Embryonic facial prominence (tissue), 1 donor: ENCODE measurements at regions not wholly inside any gene's neighbourhood (a gene's known extent, or its start where the extent isn't known, plus 50 kb on each side); places are given as distances from the start of the nearest gene placed in this dataset.
"Not testable (repeated sequence)": the region's sequence is repeated elsewhere in the genome, so short reads cannot be mapped to it uniquely, and the experiment has no call there.

Experiments used
- DNase-seq: peaks from one replicate; pipeline ENCODE4 v3.0.0-alpha.2; 2016; ENCODE audit errors: extremely low spot score

GRCh38 chr14:97943619-97944018, 1146.4 kb downstream of the VRK1 start:
- no peak for DNase-seq

DNA sequence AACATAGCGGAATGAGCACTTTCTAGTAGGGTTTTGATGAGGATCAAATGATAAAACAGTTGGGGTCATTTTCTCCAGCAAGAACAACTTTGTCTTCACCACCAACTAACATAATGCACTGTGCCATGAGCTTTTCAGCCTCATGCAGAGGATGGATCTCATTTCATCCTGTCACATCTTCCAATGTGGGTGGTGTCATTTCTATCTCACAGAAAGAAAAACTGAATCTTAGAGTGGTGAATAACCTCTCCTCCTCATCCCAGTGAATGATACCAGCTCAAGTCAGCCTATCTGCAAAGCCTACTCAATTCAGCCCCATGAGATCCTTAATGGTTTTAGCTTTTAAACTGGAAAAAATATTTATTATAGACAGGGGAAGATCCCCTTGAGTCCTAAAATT, 1147.2 kb downstream of the VRK1 start:
- DNase-seq = no peak

- no peak for DNase-seq
Observed at GRCh38 chr14:97945631-97946030, 1148.4 kb downstream of the VRK1 start.

DNA sequence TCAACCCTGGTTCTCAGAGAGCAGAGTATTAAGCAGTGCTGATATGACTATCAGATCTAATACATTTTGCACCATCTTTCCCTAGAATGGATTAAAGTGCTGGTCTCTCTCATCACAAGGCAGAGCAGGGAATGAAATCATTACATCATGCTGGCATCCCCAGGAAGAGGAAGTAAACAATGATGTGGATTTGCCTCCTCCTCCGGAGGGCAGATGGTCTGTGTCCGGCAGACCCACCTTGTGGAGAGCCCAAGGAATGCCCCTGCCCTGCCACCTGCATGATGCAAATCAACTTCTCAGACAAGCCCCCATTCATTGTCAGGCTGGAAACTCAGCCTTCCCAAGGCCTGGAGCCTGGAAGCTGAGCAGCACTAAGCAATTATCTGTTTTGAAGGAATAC, 1149.1 kb downstream of the VRK1 start:
- DNase-seq = no peak

DNA sequence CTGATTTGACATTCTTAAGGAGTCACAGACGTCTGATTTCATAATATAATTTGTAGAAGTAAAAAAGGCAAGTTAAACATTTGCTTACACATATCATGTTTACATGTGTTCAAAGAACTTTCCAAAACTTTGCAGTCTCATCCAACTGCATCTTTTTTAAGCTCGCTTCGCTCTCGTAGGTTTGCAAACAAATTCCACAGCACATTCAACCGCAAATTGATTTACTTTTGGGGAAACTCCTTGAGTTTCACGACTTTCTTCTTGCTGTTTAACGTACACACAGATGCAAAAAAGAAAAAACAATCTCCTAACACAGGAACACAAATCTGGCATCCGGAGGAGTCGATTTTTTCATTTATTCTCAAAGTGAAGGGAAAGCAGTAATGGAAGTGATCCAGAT, 1149.5 kb downstream of the VRK1 start:
- peak; percentile 7 for DNase-seq

DNA sequence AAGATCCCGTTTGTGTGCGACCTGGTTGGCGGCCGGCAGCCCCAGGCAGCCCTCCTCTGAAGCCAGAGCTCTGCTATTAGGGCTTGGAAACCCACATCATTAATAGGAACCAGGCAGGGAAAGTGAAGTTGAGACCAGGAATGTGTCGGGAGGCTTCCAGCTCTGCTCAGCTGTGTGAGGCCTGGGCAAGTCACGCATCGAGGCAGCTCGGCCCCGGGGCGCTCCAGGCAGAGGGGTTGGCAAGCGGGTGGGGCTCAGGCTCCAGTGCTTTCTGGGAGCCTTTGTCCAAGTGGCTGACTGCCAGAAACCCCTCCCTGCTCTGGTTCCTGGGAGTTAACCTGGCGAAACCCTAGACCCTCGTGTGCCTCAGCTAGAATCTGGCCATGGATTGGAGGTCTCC, 1151.7 kb downstream of the VRK1 start:
- DNase-seq = no peak

DNA sequence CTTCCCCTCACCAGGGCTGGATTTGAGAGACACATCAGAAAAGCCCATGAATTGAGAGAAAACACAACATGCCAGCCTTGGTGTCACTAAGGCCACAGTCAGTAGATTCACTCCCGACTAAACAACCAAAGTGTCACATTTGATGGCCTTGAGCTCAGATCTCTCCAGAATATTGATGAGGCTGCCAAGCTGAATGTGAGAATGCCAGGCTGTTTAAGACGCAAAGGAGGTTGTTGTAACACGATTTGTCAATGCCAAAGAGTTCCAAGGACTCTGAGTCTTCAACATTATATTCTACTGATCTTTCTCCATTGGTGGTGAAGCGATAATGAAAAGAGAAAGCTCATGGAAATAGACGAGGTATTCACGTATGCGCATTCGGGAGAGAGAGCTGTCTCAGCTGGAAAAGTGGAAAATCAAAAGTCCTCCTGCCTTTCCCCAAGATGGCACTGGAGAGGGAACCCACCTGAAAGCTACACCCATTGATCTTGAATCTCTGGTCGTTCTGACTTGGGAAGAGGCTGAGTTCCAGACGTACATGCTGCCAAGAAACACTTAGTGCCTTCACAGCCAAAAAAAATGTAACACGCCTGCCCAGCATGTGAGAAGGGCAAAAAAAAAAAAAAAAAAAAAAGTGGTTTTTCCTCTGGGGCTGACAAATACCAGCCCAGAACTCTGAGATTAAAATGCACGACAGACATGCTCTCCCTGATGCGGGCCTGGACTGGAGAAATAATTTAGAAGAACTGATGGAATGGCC, 1159.6 kb downstream of the VRK1 start:
- DNase-seq = no peak

- DNase-seq = no peak
Observed at GRCh38 chr14:97959251-97959650, 1162.1 kb downstream of the VRK1 start.

GRCh38 chr14:97960436-97960835, 1163.3 kb downstream of the VRK1 start:
- DNase-seq = no peak

DNA sequence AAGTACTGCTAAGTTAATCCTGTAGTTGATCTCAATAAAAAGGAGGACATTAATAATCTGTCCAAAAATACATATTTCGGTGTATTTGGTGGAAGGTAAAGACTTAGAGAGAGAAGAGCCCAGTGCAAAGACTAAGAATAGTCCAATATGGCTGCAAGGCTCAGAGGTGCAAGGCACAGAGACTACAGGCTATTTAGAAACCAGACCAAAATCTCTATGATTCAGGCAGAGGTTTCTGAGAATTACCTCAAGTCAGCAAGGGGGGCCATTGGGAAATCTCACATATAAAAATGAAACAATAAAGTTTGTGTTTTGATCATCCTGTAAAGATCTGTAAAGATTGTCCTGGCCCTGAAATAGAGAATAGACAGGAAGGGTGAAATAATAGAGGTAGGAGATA, 1173.0 kb downstream of the VRK1 start:
- DNase-seq = no peak

GRCh38 chr14:97975216-97975615, 1178.0 kb downstream of the VRK1 start:
- DNase-seq = no peak

DNA sequence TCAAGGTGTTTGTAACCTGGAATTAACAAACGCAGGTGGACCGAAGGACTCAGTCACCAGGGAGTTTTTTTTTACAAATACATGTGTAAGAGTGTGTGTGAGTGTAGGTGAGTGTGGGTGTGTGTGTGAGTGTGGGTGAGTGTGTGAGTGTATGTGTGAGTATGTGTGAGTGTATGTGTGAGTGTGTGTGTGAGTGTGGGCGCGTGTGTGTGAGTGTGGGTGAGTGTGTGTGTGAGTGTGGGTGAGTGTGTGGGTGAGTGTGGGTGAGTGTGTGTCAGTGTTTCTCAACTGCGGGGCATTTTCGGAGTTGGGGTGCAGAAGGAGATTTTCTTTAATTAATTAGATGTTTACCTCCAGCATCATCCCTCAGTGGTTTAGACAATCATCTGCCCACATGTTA, 1178.8 kb downstream of the VRK1 start:
- no peak for DNase-seq

GRCh38 chr14:97976861-97977260, 1179.7 kb downstream of the VRK1 start:
- no peak for DNase-seq

- DNase-seq = peak; percentile 34
Observed at GRCh38 chr14:97977651-97978261, 1180.6 kb downstream of the VRK1 start.

GRCh38 chr14:97978341-97978740, 1181.2 kb downstream of the VRK1 start:
- DNase-seq = peak; percentile 62

DNA sequence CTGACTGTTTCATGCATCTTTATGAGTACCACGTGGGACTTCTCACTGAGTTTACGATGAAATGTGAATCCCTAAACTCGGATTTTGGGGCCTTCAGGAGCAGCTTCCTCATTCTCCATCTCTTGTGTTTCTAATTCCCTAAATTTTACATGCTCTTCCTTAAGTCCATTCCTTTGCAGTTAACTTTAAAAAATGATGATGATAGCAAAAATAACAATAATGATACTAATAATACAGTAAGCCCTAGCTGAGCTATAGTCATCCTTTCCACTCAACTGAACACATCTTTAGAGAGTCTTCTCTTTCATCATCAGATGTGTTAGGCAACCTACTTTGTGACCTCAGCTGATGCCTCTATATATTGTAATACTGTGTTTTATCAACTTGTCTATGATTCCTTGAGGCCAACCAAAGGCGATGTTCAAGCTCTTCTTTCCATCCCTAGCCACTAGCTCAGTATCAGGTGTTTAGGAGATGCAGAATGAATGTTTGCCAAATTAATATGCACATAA, 1196.4 kb downstream of the VRK1 start:
- no peak for DNase-seq

DNA sequence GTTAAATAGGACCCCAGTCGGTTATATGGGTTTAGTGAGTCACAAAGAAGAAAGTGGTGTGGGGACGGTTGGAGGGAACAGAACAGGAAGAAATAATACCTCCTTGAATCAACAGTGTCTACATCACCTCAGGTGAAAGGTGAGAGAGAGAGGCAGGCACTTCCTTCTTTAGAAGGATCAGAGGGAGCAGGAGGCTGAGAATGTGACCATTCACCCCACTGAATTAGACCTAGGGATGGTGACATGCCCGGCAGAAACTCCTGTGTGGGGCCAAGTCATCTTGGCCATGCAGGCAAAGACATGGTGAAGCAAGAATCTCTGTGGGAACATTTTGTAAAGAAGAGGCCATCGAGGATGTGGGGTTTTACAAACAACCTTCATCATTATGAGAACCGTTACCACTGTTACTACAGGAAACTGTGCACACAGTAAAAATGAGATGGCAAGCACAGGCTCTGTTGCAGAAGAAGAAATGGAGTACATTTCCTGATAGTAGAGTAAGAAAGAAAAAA, 1196.9 kb downstream of the VRK1 start:
- DNase-seq = no peak

- DNase-seq = no peak
Observed at GRCh38 chr14:97995038-97995437, 1197.9 kb downstream of the VRK1 start.

- no peak for DNase-seq
Observed at GRCh38 chr14:97995531-97995930, 1198.3 kb downstream of the VRK1 start.

DNA sequence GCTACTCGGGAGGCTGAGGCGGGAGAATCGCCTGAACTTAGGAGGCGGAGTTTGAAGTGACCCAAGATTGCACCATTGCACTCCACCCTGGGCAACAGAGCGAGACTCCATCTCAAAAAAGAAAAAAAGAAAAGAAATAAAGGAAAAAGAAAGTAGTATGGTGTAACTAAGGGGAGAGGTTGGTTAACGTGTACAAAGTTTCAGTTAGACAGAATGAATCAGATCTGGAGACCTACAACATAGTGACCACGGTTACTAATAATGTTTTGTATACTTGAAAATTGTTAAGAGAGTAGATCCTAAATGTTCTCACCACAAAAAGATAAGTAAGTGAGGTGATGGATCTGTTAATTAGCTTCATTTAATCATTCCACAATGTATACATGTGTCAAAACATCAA, 1208.8 kb downstream of the VRK1 start:
- DNase-seq = no peak

- DNase-seq = no peak
Observed at GRCh38 chr14:98008381-98009113, 1211.4 kb downstream of the VRK1 start.

- not testable (repeated sequence) for DNase-seq
Observed at GRCh38 chr14:98009177-98009576, 1212.0 kb downstream of the VRK1 start.

DNA sequence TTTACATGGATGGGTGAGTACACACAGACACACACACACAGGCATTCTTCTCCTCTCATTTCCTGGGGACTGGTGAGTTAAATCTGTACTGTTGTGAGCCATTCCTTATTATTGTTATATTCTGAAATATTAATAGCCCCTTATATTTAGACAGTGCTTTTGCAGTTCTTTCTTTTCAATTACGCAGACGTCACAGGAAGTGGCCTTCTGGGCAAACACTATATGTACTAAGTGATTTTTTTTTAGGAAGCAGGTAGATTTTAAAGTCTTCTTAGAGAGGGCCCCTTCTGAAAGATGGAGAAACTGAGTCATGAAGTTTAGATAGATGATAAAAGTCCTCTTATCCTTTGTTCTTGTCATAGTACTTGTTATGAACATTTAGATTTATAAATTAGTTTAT, 1213.6 kb downstream of the VRK1 start:
- no peak for DNase-seq
